HG03280 (cell line): ENCODE measurements at regions not wholly inside any gene's neighbourhood (a gene's known extent, or its start where the extent isn't known, plus 50 kb on each side); places are given as distances from the start of the nearest gene placed in this dataset.
"Not testable (repeated sequence)": the region's sequence is repeated elsewhere in the genome, so short reads cannot be mapped to it uniquely, and the experiment has no call there.

Experiments
- ATAC-seq: cut with Tn5 transposase; IDR thresholded peaks from one replicate; pipeline ENCODE4 v1.9.1; 2021; ENCODE audit warnings: mild to moderate bottlenecking, moderate library complexity; ENCODE audit not compliant: unreplicated experiment

GRCh38 chr14:50014809-50015430 is 101.5 kb downstream of the VCPKMT start:
- no peak for ATAC-seq

DNA sequence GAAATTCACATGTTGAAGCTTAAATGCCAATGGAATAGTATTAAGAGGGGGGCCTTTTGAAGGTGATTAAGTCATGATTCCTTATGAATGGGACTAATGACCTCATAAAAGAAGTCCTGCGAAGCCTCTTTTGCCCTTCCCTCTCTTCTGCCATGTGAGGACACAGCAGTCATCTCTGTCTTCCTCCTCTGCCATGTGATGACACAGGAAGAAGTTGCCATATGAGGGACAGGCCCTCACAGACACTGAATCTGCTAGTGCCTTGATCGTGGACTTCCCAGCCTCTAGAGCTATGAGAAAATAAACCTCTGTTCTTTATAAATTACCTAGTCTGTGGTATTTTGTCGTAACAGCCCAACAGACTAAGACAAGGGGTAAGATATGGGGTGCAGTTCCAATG is 100.7 kb downstream of the VCPKMT start:
- no peak for ATAC-seq

- ATAC-seq = no peak
Measured at GRCh38 chr14:50018201-50018932, 98.0 kb downstream of the VCPKMT start.

- ATAC-seq = no peak
Measured at GRCh38 chr14:50018933-50019210, 97.5 kb downstream of the VCPKMT start.

- no peak for ATAC-seq
Measured at GRCh38 chr14:50020184-50020583, 96.2 kb downstream of the VCPKMT start.

DNA sequence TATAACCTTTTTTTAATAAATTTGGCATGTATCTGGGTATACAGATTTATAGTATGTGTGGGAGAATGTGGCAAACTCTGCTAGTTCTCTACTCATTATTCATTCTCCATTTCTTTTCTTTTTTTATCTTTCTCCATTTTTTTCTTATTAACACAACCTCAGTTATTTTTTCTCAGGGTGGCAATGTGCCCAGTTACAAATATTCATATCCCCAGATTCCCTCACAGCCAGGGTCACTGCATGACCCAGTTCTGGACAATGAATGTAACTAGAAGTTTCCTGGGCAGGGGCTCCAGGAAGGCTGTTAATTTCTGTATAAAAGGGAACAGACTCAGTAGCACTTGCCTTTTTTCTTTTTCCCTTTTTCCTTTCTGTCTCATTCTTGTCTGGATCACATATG is 95.6 kb downstream of the VCPKMT start:
- no peak for ATAC-seq

DNA sequence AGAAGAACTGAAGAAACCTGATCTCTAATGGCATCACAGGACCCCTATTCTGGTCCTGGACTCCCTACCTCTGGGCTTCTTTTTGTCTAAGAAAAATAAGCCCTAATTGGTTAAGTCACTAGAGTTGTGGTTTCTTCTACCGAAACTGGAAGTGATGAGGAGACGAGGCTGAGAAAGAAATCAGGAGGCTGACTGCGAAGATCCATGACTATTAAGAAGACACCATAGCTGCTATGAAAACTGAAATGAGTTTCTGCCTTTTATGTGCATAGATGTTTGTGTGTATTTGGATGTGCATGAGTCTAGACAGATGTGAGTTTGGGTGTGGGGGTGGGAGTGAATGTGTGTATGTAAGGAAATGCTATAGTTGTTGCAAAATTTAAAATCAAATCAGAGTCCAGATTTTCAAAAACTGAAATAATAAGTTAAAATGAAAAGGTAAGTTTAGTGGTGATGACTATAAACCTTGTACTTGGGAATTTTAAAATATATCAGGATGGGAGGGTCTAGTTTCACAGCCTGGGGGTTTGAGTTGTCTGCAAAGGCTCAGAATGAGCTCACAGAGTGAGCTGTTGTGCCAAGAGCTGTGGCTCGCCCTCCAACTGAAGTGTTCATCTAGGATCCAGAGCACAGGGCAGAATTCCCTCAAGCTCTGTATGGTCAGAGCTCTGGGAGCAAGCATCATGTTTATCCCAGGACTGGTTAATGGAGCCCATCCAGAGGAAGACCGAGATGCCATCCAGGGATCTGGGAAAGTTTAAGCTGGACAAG is 94.9 kb downstream of the VCPKMT start:
- ATAC-seq = no peak

DNA sequence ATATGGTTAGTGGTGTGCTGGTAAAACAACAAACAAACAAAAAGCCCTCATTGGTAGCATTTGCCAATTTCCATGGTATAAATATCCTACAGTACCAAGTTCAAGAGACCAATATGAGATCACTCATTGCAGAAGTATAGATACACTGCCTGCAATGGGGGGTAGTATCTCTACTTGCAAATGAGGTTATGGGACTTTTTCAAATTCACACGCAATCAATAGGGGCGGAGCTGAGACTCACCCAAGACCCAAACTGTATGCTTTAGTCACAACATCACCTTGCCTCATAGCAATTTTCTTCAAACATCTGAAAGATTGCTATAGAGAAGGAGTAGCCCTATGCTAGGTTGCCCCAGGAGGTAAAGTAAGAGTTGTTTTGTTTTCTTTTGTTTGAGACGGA is 93.7 kb downstream of the VCPKMT start:
- ATAC-seq = no peak

DNA sequence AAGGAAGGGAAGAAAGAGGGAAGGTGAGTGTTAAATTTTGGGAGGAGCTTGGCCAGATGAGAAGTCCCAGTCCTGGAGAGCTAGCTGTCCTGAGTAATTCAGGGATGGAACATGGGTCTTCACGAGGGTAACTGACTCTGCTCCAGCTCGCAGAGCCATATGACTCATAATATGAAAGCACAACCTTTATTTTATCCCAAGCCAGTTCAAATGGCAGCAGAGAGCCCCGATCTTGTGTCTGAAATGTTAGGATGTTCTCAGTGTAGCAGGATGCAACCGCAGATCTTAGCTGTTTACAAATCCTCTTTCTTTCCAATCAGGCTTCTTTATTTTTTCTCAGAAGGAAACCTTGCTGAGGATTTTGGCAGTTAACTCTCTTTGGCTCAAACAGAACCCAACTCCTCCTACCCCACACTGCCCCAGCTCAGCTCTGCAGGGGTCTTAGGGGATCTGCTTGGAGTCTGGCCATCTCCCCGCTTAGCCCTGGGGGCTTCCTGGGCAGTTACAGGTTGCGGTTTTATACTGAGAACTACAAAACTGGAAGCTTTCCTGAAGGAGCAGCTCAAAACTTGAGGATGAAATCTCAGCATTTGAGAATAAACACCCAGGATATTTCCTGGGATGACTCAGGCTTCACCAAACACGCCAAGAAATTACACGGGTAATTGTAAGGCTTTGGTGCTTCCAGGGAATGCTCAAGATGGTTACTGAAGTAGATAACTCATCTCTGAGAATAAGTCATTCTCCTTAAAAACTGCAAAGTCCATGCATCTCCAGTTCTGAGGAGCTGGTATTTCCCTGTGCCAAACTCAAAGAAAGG is 92.5 kb downstream of the VCPKMT start:
- no peak for ATAC-seq

DNA sequence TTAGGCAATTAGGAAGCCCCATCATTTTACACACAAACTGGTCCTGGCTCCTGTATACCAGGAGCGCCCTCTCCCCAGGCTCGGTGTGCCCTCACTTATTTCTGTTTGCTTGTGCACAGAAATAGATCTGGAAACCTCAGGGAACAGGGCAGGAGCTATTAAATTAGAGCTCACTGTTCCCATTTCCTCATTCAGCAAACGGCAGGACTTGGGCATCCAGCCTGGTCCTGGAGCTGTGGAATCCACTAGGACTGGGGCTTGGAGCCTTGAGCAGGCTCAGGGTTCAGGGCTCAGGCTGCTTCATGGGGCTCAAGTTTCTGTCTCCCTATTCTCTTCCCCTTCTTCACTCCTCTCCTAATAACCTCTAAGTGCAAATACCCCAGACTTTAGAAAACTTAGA is 91.3 kb downstream of the VCPKMT start:
- ATAC-seq = no peak

DNA sequence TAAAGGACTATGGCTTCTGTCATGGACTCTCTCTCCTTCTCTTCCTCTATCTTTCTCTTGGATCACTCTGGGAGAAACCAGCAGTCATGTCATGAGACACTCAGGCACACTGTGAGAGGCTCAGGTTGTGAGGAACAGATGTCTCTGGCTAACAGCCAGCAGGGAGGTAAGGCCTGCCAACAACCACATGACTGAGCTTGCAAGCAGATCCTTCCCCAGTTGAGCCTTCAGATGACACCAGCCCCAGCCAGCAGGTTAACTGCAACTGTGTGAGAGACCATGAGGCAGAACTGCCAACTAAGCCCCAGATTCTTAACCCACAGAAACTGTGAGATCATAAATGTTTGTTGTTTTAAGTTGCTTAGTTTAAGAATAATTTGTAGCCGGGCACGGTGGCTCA is 90.6 kb downstream of the VCPKMT start:
- no peak for ATAC-seq

GRCh38 chr14:50026396-50026795 is 90.0 kb downstream of the VCPKMT start:
- no peak for ATAC-seq

DNA sequence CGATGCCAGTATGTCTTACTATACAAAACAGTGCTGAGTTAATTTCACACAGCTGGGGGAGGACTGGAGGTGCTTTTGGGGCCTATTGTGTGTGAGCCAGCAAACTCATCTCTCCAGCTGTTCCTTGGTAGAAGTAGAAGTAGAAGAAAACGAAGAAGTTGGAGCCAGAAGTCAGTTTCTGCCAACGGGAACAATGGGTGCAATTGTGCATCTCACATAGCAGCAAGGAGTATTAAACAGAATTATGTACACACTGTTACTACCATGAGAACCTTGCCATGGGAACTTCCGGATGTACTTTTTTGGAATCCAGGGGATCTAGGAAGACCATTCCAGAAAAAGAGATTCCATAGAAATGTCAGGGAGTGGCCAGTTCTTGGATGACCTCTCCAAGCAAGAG is 88.6 kb downstream of the VCPKMT start:
- ATAC-seq = no peak

DNA sequence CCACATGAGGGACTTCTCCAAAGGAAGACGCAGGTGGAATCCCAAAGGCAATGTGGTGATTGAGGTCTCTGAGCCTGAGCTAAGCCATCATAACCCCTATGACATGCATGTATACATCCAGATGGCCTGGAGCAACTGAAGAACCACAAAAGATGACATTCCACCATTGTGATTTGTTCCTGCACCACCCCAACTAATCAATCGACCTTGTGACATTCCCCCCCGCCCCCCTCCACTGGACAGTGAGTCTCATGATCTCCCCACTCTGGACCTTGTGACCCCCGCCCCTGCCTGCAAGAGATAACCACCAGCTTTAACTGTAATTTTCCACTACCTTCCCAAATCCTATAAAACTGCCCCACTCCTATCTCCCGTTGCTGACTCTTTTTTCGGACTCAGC is 87.9 kb downstream of the VCPKMT start:
- no peak for ATAC-seq

- ATAC-seq = no peak
Measured at GRCh38 chr14:50030036-50030435, 86.3 kb downstream of the VCPKMT start.

GRCh38 chr14:50030911-50031310 is 85.5 kb downstream of the VCPKMT start:
- ATAC-seq = not testable (repeated sequence)

GRCh38 chr14:50031602-50032313 is 84.6 kb downstream of the VCPKMT start:
- ATAC-seq = no peak

GRCh38 chr14:50032462-50033167 is 83.8 kb downstream of the VCPKMT start:
- not testable (repeated sequence) for ATAC-seq

GRCh38 chr14:50035214-50035613 is 81.2 kb downstream of the VCPKMT start:
- no peak for ATAC-seq

DNA sequence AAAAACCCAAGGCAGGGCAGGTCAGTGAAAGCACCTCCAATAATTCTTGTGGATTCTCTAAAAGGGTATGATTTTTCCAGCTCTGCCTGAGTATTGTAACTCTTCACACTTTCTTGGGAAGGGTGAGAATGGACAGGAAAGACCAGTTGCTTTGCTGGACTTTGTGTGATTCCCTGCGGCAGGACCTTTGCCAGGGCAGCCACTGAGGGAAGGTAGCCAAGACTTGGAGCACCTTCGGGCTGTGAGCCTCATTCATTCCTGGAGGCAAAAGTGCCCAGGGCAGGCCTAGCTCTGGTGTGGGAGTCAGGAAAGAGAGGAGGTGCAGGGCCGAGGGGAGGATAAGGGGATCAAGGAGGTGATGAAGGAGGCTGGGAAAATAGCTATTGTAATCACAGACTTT is 80.2 kb downstream of the VCPKMT start:
- no peak for ATAC-seq
